ENCODE measurements at regions not wholly inside any gene's neighbourhood (a gene's known extent, or its start where the extent isn't known, plus 50 kb on each side); places are given as distances from the start of the nearest gene placed in this dataset.

DNA sequence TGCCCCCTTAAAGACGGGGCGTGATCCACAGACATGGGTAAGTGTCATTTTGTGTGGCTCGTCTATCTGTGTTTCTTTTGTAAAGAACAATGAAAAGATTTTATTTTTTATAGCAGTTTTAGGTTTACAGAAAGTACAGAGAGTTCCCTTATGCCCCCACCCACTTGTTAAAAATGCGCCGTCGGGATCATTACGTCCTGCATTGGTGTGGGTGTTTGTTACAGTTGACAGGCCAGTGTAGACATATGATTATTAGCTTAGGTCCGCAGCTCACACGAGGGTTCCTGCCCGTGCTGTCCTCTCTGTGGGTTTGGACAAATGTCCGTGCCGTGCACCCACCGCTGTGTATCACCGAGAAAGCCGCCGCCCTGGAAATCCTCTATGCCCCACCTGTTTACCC is 50.5 kb downstream of the RGS12 start:
- TF ChIP-seq, protein P1, sequence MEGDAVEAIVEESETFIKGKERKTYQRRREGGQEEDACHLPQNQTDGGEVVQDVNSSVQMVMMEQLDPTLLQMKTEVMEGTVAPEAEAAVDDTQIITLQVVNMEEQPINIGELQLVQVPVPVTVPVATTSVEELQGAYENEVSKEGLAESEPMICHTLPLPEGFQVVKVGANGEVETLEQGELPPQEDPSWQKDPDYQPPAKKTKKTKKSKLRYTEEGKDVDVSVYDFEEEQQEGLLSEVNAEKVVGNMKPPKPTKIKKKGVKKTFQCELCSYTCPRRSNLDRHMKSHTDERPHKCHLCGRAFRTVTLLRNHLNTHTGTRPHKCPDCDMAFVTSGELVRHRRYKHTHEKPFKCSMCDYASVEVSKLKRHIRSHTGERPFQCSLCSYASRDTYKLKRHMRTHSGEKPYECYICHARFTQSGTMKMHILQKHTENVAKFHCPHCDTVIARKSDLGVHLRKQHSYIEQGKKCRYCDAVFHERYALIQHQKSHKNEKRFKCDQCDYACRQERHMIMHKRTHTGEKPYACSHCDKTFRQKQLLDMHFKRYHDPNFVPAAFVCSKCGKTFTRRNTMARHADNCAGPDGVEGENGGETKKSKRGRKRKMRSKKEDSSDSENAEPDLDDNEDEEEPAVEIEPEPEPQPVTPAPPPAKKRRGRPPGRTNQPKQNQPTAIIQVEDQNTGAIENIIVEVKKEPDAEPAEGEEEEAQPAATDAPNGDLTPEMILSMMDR (conservative IDR thresholded peaks at IDR 0.05; ENCODE audit: low read depth, low read length), result no peak
- Histone ChIP-seq H3K4me3 (IDR thresholded peaks at IDR 0.05; ENCODE audit: insufficient read depth, low read depth, low read length) (no peak overlapping the region), H3K36me3 (ENCODE audit: insufficient read depth) (no peaks in the 10 kb centered on the region), H2AFZ (ENCODE audit: low read depth) (no peak overlapping the region), H3K27me3 (ENCODE audit: insufficient read depth, low read depth) (no peaks in the 10 kb centered on the region), H3K4me1 (ENCODE audit: low read depth, poor library complexity, severe bottlenecking) (no peaks in the 10 kb centered on the region), H3K27ac (no peak overlapping the region), H3K9ac (no peak overlapping the region), H4K20me1 (ENCODE audit: insufficient read depth) (no peaks in the 10 kb centered on the region), H3K4me2 (no peak overlapping the region), H3K79me2 (ENCODE audit: insufficient read depth, low read depth) (no peaks in the 10 kb centered on the region)

GRCh38 chr4:3344104-3344503 is 51.3 kb downstream of the RGS12 start:
- Histone ChIP-seq H3K4me1 (ENCODE audit: low read depth, poor library complexity, severe bottlenecking) (no peaks in the 10 kb centered on the region), H3K36me3 (ENCODE audit: insufficient read depth) (no peaks in the 10 kb centered on the region), H4K20me1 (ENCODE audit: insufficient read depth) (no peaks in the 10 kb centered on the region), H3K79me2 (ENCODE audit: insufficient read depth, low read depth) (no peaks in the 10 kb centered on the region), H3K4me2 (no peak overlapping the region), H2AFZ (ENCODE audit: low read depth) (no peak overlapping the region), H3K27ac (no peak overlapping the region), H3K27me3 (ENCODE audit: insufficient read depth, low read depth) (no peaks in the 10 kb centered on the region), H3K4me3 (IDR thresholded peaks at IDR 0.05; ENCODE audit: insufficient read depth, low read depth, low read length) (no peak overlapping the region), H3K9ac (no peak overlapping the region)
- TF ChIP-seq, protein P1 (conservative IDR thresholded peaks at IDR 0.05; ENCODE audit: low read depth, low read length), result no peak

GRCh38 chr4:3344596-3344995 is 51.8 kb downstream of the RGS12 start:
- no peaks in the 10 kb centered on the region for H3K79me2 ChIP-seq (ENCODE audit: insufficient read depth, low read depth)
- H3K4me3 ChIP-seq (IDR thresholded peaks at IDR 0.05; ENCODE audit: insufficient read depth, low read depth, low read length), result no peak overlapping the region
- H3K9ac ChIP-seq, result no peak overlapping the region
- no peaks in the 10 kb centered on the region for H3K4me1 ChIP-seq (ENCODE audit: low read depth, poor library complexity, severe bottlenecking)
- no peaks in the 10 kb centered on the region for H4K20me1 ChIP-seq (ENCODE audit: insufficient read depth)
- H3K36me3 ChIP-seq (ENCODE audit: insufficient read depth), result no peaks in the 10 kb centered on the region
- H3K27me3 ChIP-seq (ENCODE audit: insufficient read depth, low read depth), result no peaks in the 10 kb centered on the region
- no peak overlapping the region for H2AFZ ChIP-seq (ENCODE audit: low read depth)
- no peak overlapping the region for H3K27ac ChIP-seq
- TF ChIP-seq, protein P1 (conservative IDR thresholded peaks at IDR 0.05; ENCODE audit: low read depth, low read length), result no peak
- H3K4me2 ChIP-seq, result no peak overlapping the region

DNA sequence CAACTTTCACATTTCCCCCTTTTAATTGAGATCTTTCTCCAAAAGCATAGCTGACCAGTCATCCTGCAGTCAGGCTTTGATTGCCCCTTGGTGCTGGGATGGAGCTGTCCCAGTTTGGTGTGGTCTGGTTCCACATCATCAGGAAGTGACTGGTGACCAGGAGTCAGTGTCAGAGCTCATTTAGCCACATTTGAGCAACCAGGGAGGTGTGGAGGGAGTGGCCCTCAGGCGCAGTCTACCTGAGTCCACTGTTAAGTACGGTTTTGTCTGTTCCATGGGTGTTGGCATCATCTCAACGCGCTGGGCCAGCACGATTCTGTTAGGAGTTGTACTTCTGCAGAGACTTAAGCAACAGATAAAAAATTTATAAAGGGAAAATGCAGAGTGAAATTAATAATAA is 52.6 kb downstream of the RGS12 start:
- Histone ChIP-seq H4K20me1 (ENCODE audit: insufficient read depth) (no peaks in the 10 kb centered on the region), H3K4me1 (ENCODE audit: low read depth, poor library complexity, severe bottlenecking) (no peaks in the 10 kb centered on the region), H3K27me3 (ENCODE audit: insufficient read depth, low read depth) (no peaks in the 10 kb centered on the region), H3K36me3 (ENCODE audit: insufficient read depth) (no peaks in the 10 kb centered on the region), H2AFZ (ENCODE audit: low read depth) (no peak overlapping the region), H3K27ac (no peak overlapping the region), H3K4me3 (IDR thresholded peaks at IDR 0.05; ENCODE audit: insufficient read depth, low read depth, low read length) (no peak overlapping the region), H3K79me2 (ENCODE audit: insufficient read depth, low read depth) (no peaks in the 10 kb centered on the region), H3K4me2 (no peak overlapping the region), H3K9ac (no peak overlapping the region)
- TF ChIP-seq, protein P1 (conservative IDR thresholded peaks at IDR 0.05; ENCODE audit: low read depth, low read length), result no peak
